IMR-90 (cell line): ENCODE measurements at regions not wholly inside any gene's neighbourhood (a gene's known extent, or its start where the extent isn't known, plus 50 kb on each side); places are given as distances from the start of the nearest gene placed in this dataset.

Source experiments
- ATAC-seq: fragments of 200-7000 bp; cut with Tn5 transposase; 2 replicates; pipeline ENCODE4 v1.9.1; 2020; ENCODE audit warnings: low read depth, mild to moderate bottlenecking, moderate library complexity
- BruUV-seq: library from RNA; stranded (reverse); fragments of 400-500 nt; replicated peaks from 2 replicates; lab custom pipeline; 2021; lab: Mats Ljungman, UMichigan
- CTCF ChIA-PET: fragments of 300-600 bp; formaldehyde crosslinking; extraction: SDS; loops from one replicate; lab custom pipeline; 2021; ENCODE audit warnings: antibody characterized with exemption; lab: Yijun Ruan, JAX
- POLR2A ChIA-PET: fragments of 300-600 bp; sonication (Branson Sonifier 250); formaldehyde crosslinking; loops from one replicate; lab custom pipeline; 2022; ENCODE audit warnings: antibody characterized with exemption; ENCODE audit not compliant: unreplicated experiment; lab: Charles Lee
- DNase-seq: peaks from one replicate; pipeline ENCODE4 v3.0.0; 2013
- H2AFZ ChIP-seq: replicated peaks from 2 replicates; pipeline ENCODE3; 2013; ENCODE audit warnings: low read length, mild to moderate bottlenecking; ENCODE audit not compliant: poor library complexity
- H2AK5ac ChIP-seq: 2 replicates; pipeline ENCODE4 v1.6.1; 2013; ENCODE audit warnings: low read depth, low read length, inconsistent platforms
- H2AK9ac ChIP-seq: replicated peaks from 2 replicates; pipeline ENCODE3; 2013; ENCODE audit warnings: mild to moderate bottlenecking, low read depth, low read length, moderate library complexity; ENCODE audit not compliant: poor library complexity
- H2BK120ac ChIP-seq: 2 replicates; pipeline ENCODE4 v1.6.1; 2013; ENCODE audit warnings: low read depth, low read length, inconsistent platforms
- H2BK15ac ChIP-seq: 3 replicates; pipeline ENCODE4 v1.6.1; 2013; ENCODE audit warnings: low read depth, low read length, inconsistent platforms
- H2BK20ac ChIP-seq: 2 replicates; pipeline ENCODE4 v1.6.1; 2013; ENCODE audit warnings: low read depth, mild to moderate bottlenecking, inconsistent platforms, low read length, moderate library complexity
- H2BK5ac ChIP-seq: 2 replicates; pipeline ENCODE4 v1.6.1; 2013; ENCODE audit warnings: mild to moderate bottlenecking, low read depth, low read length, inconsistent platforms; ENCODE audit not compliant: poor library complexity, severe bottlenecking
- H3K14ac ChIP-seq: replicated peaks from 2 replicates; pipeline ENCODE4 v1.6.1; 2013; ENCODE audit warnings: low read depth, low read length, inconsistent platforms
- H3K18ac ChIP-seq: 2 replicates; pipeline ENCODE4 v1.6.1; 2013; ENCODE audit warnings: low read depth, low read length, control low read depth
- H3K23ac ChIP-seq: 2 replicates; pipeline ENCODE4 v1.6.1; 2013; ENCODE audit warnings: low read depth, low read length, inconsistent platforms
- H3K27ac ChIP-seq: 2 replicates; pipeline ENCODE4 v1.5.1; 2013; ENCODE audit warnings: mild to moderate bottlenecking, control low read depth, low read length; ENCODE audit not compliant: insufficient read depth
- H3K27me3 ChIP-seq: 2 replicates; pipeline ENCODE4 v1.6.1; 2013; ENCODE audit warnings: low read length; ENCODE audit not compliant: control insufficient read depth, insufficient read depth
- H3K36me3 ChIP-seq: 2 replicates; pipeline ENCODE4 v1.6.1; 2013; ENCODE audit warnings: low read length, mixed read lengths; ENCODE audit not compliant: control insufficient read depth, insufficient read depth
- H3K4ac ChIP-seq: 2 replicates; pipeline ENCODE4 v1.6.1; 2013; ENCODE audit warnings: low read depth, low read length, inconsistent platforms
- H3K4me1 ChIP-seq: 2 replicates; pipeline ENCODE4 v1.6.1; 2013; ENCODE audit warnings: low read length, mixed read lengths; ENCODE audit not compliant: control insufficient read depth, insufficient read depth
- H3K4me2 ChIP-seq: 2 replicates; pipeline ENCODE4 v1.6.1; 2013; ENCODE audit warnings: low read depth, mild to moderate bottlenecking, control low read depth, low read length, moderate library complexity
- H3K4me3 ChIP-seq: 2 replicates; pipeline ENCODE4 v1.5.1; 2013; ENCODE audit warnings: low read depth, mild to moderate bottlenecking, control low read depth, low read length, moderate library complexity; ENCODE audit not compliant: insufficient read depth
- H3K56ac ChIP-seq: 2 replicates; pipeline ENCODE4 v1.6.1; 2013; ENCODE audit warnings: low read length, inconsistent platforms; ENCODE audit not compliant: insufficient read depth; ENCODE audit errors: extremely low read depth
- H3K79me1 ChIP-seq, 2 experiments: 2 replicates each; pipeline ENCODE4 v1.6.1; 2013; ENCODE audit warnings: low read length in 2 of 2, inconsistent platforms in 1 of 2, low read depth in 1 of 2
- H3K9ac ChIP-seq: 2 replicates; pipeline ENCODE4 v1.6.1; 2013; ENCODE audit warnings: low read depth, low read length, control low read depth
- H3K9me1 ChIP-seq: 2 replicates; pipeline ENCODE4 v1.6.1; 2013; ENCODE audit warnings: low read length, inconsistent platforms; ENCODE audit not compliant: insufficient read depth
- H3K9me3 ChIP-seq: 2 replicates; pipeline ENCODE4 v1.6.1; 2013; ENCODE audit warnings: low read length; ENCODE audit not compliant: control insufficient read depth, insufficient read depth
- H4K20me1 ChIP-seq: 2 replicates; pipeline ENCODE4 v1.6.1; 2013; ENCODE audit warnings: low read length, inconsistent platforms; ENCODE audit not compliant: insufficient read depth
- H4K5ac ChIP-seq: 2 replicates; pipeline ENCODE4 v1.6.1; 2013; ENCODE audit warnings: mild to moderate bottlenecking, low read depth, low read length, control low read depth
- H4K8ac ChIP-seq, 2 experiments: 2 replicates each; pipeline ENCODE4 v1.6.1; 2013; ENCODE audit warnings: low read depth in 2 of 2, low read length in 2 of 2, control low read depth in 1 of 2, inconsistent platforms in 1 of 2
- H4K91ac ChIP-seq: 2 replicates; pipeline ENCODE4 v1.6.1; 2013; ENCODE audit warnings: low read depth, low read length, inconsistent platforms; ENCODE audit not compliant: insufficient read depth
- BHLHE40 ChIP-seq: fragments of 150-350 bp; IDR thresholded peaks from 2 replicates; pipeline ENCODE4 v1.6.1; 2016; ENCODE audit warnings: mild to moderate bottlenecking, low read depth, low read length
- CEBPB ChIP-seq: IDR thresholded peaks from 2 replicates; pipeline ENCODE4 v1.6.1; 2012; ENCODE audit warnings: low read depth, low read length, improper control_type of control experiment
- CHD1 ChIP-seq: IDR thresholded peaks from 2 replicates; pipeline ENCODE4 v1.6.1; 2012; ENCODE audit warnings: low read depth, low read length, improper control_type of control experiment
- FOS ChIP-seq: fragments of 150-350 bp; IDR thresholded peaks from 2 replicates; pipeline ENCODE4 v1.6.1; 2016; ENCODE audit warnings: low read depth, low read length
- MAZ ChIP-seq: IDR thresholded peaks from 2 replicates; pipeline ENCODE4 v1.6.1; 2012; ENCODE audit warnings: low read depth, mild to moderate bottlenecking, low read length, improper control_type of control experiment, moderate library complexity, borderline replicate concordance
- MXI1 ChIP-seq: IDR thresholded peaks from 2 replicates; pipeline ENCODE4 v1.6.1; 2012; ENCODE audit warnings: low read depth, mild to moderate bottlenecking, low read length, moderate library complexity, borderline replicate concordance
- POLR2A ChIP-seq: IDR thresholded peaks from 2 replicates; pipeline ENCODE4 v1.6.1; 2012; ENCODE audit warnings: mild to moderate bottlenecking, low read depth, low read length
- RAD21 ChIP-seq: IDR thresholded peaks from 2 replicates; pipeline ENCODE4 v1.6.1; 2012; ENCODE audit warnings: low read length, improper control_type of control experiment
- RCOR1 ChIP-seq: IDR thresholded peaks from 2 replicates; pipeline ENCODE4 v1.6.1; 2012; ENCODE audit warnings: mild to moderate bottlenecking, low read length, improper control_type of control experiment; ENCODE audit not compliant: insufficient replicate concordance
- SMC3 ChIP-seq: fragments of 150-350 bp; IDR thresholded peaks from 2 replicates; pipeline ENCODE4 v1.6.1; 2016; ENCODE audit warnings: low read depth, mild to moderate bottlenecking, antibody characterized with exemption, low read length, moderate library complexity
- USF2 ChIP-seq: fragments of 150-350 bp; IDR thresholded peaks from 2 replicates; pipeline ENCODE4 v1.6.1; 2017; ENCODE audit warnings: mild to moderate bottlenecking, antibody characterized with exemption, low read length, low read depth
- dilution Hi-C: fragments of 300-500 bp; cut with HindIII; formaldehyde crosslinking; loops from one replicate; pipeline ENCODE4 v1.14.3; 2018; ENCODE audit warnings: low sequenced_read_pairs; ENCODE audit not compliant: unreplicated experiment
- in situ Hi-C: fragments of 300-500 bp; cut with MboI; formaldehyde crosslinking; loops from 3 replicates; pipeline ENCODE4 v1.14.3; 2019; ENCODE audit warnings: low sequenced_read_pairs, inconsistent platforms, mixed read lengths
- intact Hi-C: fragments of 100-400 bp; cut with micrococcal nuclease; formaldehyde crosslinking; loops from 2 replicates; pipeline ENCODE4 v1.10.0; 2022

- CTCF ChIA-PET: no interaction called here
- no peak overlapping the region for H3K23ac ChIP-seq
- H3K4me3 ChIP-seq: no peak overlapping the region
- H4K5ac ChIP-seq: no peak overlapping the region
- H3K4me1 ChIP-seq: no peaks in the 10 kb centered on the region
- H3K9me1 ChIP-seq: no peaks in the 10 kb centered on the region
- DNase-seq (no peak), ATAC-seq (no peak)
- H3K4me2 ChIP-seq: no peak overlapping the region
- no peak overlapping the region for H4K8ac ChIP-seq
- dilution Hi-C loops (no loop called here), intact Hi-C loops (no loop called here), in situ Hi-C loops (no loop called here)
- H2AK5ac ChIP-seq: no peak overlapping the region
- no peak overlapping the region for H2BK5ac ChIP-seq
- H3K4ac ChIP-seq: no peak overlapping the region
- POLR2A ChIA-PET: no interaction called here
- no peak overlapping the region for H2BK15ac ChIP-seq
- H3K14ac ChIP-seq: no peak overlapping the region
- no peaks in the 10 kb centered on the region for H3K9me3 ChIP-seq
- H3K36me3 ChIP-seq: no peaks in the 10 kb centered on the region
- H3K79me1 ChIP-seq: no peaks in the 10 kb centered on the region
- TF ChIP-seq CHD1 (no peak), BHLHE40 (no peak), FOS (no peak), RCOR1 (no peak), MAZ (no peak), MXI1 (no peak), RAD21 (no peak), CEBPB (no peak), USF2 (no peak), SMC3 (no peak), POLR2A (no peak)
- no peak overlapping the region for H2AK9ac ChIP-seq
- H3K9ac ChIP-seq: no peak overlapping the region
- H3K27me3 ChIP-seq: no peaks in the 10 kb centered on the region
- no peak overlapping the region for H3K18ac ChIP-seq
- H2BK20ac ChIP-seq: no peak overlapping the region
- BruUV-seq: no TSS peak
- H4K20me1 ChIP-seq: no peaks in the 10 kb centered on the region
- no peak overlapping the region for H3K27ac ChIP-seq
- no peak overlapping the region for H4K91ac ChIP-seq
- no peak overlapping the region for H2BK120ac ChIP-seq
- no peak overlapping the region for H2AFZ ChIP-seq
- H3K56ac ChIP-seq: no peak overlapping the region
Measured at GRCh38 chr6:49233483-49233882, 229.6 kb downstream of the MMUT start.
